Stimulated activated CD4-positive, alpha-beta T cell treated with anti-CD3 and anti-CD28 coated beads, Interleukin-1b, Interleukin-23, amount 100 ng/mL, for 48 hours (primary cell): ENCODE measurements at regions not wholly inside any gene's neighbourhood (a gene's known extent, or its start where the extent isn't known, plus 50 kb on each side); places are given as distances from the start of the nearest gene placed in this dataset.
"Not testable (repeated sequence)": the region's sequence is repeated elsewhere in the genome, so short reads cannot be mapped to it uniquely, and the experiment has no call there.

ENCODE experiments used
- DNase-seq: peaks from one replicate; pipeline ENCODE4 v3.0.0-alpha.2; 2020

DNA sequence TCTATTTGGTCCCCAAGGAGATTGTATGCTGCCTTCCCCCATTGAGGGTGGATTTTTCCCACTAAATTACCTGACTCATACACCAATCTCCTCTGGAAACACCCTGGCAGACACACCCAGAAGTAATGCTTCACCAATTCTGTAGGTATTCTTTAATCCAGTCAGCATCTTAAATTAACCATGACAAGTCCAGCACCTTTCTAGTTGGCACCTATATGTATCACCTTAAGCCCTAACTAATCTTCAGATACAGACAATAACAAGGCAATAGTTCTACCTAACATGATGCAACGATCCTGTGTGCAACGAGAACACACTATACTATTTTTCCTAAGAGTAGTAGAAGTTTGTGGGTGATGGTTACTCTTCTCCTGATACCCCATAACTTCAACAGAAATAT lies 473.3 kb upstream of the NPAP1 start:
- not testable (repeated sequence) for DNase-seq

DNA sequence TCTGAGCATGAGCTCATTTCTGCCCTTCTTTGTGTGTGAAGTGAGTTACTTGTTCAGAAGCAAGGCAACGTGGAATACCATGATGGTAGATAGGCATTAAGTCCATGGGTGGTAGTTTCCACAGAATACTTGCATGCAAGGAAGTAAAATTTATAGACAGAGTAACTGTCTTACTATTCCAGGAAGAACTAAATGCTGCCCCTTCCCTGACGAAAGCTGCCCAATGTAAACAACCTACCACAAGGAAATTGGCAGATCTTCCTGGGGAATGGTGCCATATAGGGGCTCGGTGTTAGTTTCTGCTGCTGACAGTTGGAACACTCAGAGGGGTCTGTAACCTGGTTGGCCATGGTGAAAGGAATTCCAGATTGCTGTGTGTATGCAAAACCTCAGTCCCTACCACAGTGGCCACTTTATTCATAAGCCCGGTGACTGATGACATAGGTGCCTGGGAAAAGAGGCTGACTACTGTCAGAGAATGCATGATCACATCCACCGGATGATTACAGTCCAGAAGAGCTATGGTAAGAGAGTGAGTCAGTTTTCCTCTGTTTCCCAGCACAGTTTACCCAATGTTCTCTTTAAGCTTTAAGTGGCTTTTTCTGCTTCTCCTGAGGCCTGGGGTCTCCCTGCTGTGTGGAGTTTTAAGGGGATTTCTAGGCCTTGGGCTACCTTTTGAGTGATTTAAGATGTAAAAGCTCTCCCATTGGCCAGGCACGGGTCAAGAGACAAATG lies 463.7 kb upstream of the NPAP1 start:
- not testable (repeated sequence) for DNase-seq

DNA sequence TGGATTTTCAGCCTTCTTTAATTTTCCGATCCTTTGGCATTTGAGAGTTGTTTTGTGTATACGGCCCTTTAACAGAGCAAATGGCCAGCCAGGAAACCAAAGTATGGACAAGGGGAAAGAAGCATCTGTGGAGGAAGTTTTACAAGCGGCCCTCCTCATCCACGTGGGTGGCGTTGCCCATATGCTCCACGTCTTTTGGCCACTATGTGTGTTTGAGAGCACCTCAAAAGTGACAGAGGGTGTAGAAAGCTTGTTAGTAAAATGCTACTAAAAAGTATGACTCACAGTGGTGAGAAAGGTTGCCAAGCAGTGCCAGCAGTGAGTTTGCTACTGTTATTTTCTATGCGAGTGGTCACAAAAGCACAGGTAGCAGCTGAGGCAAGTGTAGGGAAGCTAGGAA lies 451.8 kb upstream of the NPAP1 start:
- no peak for DNase-seq

DNA sequence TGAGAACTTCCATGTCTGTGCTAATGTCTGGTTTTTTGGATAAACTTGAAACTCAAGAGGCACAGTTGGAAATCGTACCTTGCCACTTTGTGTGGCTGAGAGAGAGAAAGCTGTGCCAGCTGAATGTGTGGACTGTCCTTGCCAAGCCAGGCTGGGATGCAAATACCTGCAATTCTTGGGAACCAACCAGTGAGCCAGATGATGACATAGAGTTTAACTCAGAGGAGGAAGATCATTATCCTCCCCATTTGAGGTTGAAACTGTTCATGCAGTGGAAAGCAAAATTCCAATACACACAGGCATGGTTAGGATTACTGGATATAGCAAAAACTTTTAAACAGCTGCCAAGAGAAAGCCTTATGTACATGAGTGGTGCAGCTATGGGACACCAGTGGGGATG lies 451.4 kb upstream of the NPAP1 start:
- DNase-seq = no peak

DNA sequence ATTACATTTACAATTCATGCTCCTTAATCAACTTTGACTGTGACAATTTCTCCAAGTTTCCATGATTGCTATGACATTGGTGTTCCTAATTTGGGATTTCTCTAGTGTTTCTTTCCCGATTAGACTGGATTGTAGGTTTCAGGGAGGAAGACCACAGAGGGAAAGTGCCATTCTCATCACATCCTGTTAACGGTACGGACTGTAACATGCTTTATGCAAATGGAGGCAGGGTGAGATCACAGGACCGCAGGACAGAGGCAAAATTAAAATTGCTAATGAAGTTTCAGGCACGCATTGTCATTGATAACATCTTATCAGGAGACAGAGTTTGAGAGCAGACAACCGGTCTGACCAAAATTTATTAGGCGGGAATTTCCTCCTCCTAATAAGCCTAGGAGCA lies 446.7 kb upstream of the NPAP1 start:
- DNase-seq = not testable (repeated sequence)

DNA sequence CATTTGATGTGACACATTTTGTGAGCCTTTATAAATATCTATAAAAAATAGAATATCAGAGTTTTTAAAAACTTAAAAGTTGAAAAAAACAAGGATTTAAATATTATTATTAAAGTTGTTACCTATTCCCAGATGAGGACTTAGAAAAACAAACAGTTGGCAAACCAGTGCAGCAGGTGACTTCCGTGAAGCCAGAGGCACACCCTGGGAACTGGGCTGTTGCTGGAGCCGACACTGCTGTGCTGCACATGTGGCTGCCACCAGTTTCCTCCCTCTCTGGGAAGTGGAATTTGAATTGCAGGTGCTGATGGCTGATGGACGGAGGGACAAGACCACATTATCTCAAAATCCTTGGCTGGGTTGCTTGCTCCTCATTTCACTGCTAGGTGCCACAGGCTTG lies 442.4 kb upstream of the NPAP1 start:
- not testable (repeated sequence) for DNase-seq

DNA sequence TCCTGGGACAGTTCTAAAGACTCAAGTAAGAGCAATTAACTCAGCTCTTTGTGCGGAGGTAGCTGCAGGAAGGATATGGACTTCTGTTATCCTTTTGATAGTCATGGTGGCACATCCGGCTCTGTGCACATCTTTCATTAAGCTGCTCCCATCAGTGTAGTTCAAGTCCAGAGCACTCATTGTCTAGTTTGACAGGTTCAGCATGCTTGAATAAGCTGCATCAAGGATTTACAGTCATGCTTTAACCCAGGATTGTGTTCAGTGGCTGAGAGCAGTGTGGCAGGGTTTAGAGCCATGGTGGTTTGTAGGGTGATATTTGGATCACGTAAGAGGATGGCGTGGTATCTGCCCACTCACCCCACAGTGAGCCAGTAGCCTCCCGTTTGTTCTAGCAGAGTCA lies 435.0 kb upstream of the NPAP1 start:
- DNase-seq = not testable (repeated sequence)

DNA sequence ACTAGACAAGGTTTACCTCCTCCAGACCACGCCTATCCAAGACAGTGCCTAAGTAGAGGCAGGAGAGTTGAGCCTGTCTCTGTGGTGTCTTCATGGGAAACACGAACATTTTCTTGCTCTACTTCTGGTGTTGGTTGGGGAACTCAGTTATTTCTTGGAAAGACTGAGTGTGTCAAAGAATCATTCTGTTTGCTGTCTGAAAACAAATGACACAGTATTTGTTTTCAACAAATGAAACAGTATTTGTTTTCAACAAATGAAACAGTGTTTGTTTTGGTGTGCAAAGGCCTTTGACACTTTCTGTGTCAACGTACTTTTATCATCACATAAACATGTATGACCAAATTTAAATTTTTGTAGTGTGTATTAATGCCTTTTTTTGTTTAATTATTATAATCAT lies 416.5 kb upstream of the NPAP1 start:
- DNase-seq = not testable (repeated sequence)

DNA sequence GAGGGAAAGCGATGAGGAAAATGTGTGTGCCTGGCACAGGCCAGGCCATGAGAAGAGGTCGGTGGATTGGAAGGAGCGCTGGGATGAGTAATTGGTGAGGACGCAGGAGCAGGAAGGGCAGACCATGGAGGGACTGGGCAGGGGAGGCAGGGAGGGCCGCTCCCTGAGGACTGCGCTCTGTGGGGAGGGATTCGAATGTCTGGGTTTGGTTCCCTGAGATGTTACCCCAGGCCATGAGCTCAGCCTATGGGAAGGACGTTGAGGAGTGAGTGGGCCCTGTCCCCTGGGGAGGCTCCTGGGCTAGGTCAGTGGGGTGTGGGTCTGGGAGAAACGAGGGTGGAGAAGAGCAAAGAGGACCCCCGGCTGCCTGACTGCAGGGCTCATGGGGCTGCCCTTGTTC lies 415.2 kb upstream of the NPAP1 start:
- DNase-seq = not testable (repeated sequence)

DNA sequence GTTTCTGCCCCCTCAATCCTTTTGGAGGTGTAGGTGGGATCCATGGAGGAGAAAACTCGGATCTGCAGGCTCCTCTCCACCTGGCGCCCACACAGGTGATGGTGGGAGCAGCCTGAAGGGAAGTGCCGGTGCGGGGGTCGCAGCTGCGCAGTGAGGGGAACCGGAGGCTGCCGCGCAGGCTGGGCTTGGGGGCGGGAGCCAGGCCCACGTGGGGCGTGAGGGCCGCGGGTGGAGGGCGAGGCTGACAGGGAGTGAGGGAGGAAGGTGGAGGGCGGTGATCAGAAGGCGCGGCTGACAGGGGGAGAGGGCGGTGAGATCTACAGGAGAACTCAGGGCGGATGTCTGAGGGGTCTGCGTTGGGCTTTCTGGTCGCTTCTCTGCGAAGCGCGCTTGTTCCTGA lies 414.7 kb upstream of the NPAP1 start:
- not testable (repeated sequence) for DNase-seq

DNA sequence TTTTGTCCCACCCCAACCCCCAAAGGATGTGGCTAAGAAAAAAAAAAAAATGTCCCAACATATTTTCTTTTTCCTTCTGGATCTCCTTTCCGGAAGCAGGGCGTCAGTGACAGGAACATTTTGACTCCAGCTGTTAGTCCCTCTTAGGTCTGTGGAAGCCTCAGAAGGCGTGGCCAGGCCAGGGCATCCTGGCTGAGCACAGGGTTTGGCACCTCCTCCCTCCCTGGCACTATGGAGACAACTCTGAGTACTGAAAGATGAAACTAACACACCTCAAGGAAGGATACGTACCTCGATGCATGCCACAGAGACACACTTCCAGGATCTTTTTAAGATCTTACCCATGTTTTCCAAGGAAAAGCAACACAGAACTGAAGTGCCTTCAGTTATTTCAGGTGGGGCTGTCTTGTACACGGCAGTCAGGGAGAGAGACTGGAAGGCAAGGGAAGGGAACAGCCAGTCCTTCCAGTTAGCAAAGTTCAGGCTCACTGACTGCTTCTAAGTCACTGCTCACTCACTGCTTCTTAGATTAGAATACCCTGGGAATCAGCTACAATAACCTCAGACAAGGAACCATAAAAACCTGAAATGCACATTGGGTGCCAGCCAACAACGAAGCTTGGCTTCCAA lies 406.9 kb upstream of the NPAP1 start:
- DNase-seq = not testable (repeated sequence)

DNA sequence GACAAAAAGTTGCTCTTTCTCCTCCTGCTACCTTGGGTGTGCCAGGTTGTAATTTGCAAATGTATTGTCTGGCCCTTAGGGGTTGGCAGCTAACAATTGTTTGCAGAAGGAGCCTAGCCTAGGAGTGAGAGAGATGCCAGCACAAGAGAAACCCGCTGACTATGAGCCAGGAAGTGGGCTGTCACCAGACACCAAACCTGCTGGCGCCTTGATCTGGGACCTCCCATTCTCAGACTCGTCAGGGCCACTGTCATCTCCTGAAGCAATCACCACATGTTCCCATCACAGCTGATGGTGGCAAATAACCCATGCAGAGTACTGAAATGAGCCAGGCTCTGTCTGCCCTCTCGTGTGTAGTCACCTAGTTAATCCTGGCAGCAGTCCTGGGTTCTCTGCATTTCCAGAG lies 406.4 kb upstream of the NPAP1 start:
- no peak for DNase-seq

DNA sequence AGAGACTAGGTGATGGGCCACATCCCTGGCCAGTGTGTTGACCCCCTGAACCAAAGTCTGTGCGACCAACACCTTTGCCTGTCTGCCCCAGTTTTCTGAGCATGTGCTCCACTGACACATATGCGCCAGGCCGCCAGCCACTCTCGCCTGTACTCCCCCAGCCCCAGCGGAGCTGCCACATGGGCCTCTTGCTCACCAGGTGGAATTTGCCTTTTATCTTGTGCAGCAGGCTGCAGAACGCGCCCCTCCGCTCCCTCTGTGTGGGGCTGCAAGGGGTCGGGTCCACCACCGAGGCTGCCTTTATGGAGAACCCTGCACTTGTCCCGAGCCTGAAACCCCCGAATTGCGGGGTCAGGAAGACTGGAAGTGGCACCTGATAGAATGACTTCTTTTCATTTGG lies 405.7 kb upstream of the NPAP1 start:
- no peak for DNase-seq

DNA sequence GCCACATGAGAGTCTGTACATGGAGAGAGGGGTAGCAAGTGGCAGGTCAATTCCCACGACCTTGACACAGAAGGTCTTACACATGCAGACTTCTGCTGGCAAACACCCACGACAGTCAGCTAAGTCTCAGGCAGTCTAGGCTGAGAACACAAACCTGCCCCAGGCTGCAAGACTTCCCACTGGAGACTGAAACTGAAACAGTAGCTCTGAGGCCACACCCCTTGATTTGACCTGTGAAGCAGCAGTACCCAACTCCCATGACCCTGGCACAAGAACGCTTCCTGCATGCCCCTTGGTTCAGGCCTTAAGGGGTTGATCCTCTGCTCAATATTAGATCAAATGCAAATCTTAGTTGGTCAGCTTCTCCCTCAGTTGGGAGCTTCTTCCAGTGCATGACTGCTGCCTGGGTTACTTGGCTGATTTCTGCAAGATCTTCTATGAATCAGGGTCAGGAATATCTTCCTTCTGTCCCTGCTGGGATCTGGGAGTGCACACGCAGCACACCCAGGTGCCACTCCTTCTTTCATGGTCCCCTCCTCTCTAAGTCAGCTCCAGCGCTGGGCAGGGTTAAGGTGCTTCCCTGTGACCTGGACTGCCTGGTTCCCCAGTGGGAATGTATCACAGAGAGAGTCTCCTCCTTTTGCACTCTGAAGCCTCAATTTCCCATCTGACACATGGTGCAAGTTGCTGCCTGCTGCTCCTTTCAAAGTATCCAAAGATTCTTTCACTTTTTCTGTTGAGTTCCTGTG lies 403.9 kb upstream of the NPAP1 start:
- DNase-seq = not testable (repeated sequence)

DNA sequence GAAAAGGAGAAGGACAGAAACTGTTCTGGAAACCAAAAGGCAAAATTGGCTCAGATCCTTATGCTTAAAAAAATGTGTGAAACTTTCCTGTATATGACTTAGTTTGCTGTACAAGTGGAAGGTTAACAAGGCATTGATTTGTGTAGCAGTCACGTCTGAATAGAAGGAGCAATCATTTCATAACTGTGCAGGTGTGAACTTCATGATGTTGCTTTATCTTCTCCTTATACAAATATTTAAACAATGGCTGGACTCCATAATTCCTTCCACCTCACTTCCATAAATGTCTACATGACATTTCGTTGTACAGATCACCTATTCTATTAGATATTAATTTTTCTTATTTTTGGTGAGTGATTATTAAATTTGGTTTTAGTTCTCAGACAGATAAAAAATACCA lies 382.7 kb upstream of the NPAP1 start:
- no peak for DNase-seq

DNA sequence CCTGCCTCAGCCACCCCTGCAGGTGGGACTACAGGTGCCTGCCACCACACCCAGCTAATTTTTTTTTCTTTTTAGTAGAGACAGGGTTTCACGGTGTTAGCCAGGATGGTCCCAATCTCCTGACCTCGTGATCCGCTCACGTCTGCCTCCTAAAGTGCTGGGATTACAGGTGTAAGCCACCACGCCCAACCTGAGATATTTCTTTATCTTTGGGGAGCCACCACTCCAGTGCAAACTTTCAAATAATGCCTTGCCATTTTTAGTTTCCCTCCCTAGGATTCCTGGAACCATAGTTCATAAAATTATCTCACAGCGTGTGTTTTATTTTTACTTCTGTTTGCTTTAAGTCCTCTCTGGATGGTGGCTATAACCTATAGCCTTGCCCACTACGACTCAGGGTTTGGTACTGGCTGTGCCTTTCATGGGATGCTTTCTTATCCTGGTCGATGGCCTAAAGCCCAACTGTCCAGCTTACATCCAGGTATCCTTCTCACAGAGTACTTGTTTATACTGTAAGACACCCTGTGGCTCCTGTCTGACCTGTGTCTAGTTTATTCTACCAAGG lies 374.7 kb upstream of the NPAP1 start:
- DNase-seq = not testable (repeated sequence)

DNA sequence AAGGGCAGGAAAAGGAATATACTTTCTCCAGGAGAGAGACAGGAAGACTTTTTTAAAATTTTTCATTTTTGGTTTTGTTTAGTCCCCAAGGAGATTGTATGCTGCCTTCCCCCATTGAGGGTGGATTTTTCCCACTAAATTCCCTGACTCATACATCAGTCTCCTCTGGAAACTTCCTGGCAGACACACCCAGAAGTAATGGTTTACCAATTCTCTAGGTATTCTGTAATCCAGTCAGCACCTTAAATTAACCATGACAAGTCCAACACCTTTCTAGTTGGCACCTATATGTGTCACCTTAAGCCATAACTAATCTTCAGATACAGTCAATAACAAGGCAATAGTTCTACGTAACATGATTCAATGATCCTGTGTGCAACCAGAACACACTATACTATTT lies 373.6 kb upstream of the NPAP1 start:
- DNase-seq = not testable (repeated sequence)

DNA sequence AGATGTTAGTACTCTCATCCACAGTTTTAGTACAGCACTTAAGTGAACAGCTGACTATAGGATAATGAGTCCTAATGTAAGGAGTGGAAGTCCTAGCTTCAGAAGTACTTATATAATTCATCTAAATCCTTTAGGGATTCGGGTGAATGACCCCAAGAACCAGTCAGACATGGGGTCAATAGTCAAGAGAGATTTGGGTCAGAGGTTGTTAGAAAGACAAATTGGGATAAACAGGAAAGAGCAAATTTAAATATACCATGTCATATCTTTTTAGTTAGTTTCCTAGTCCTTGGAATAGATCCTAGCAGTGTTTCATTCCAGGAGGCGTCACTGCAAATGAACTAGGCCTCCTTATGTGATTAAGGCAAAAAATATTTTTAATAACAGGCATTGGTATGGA lies 370.8 kb upstream of the NPAP1 start:
- DNase-seq = not testable (repeated sequence)

DNA sequence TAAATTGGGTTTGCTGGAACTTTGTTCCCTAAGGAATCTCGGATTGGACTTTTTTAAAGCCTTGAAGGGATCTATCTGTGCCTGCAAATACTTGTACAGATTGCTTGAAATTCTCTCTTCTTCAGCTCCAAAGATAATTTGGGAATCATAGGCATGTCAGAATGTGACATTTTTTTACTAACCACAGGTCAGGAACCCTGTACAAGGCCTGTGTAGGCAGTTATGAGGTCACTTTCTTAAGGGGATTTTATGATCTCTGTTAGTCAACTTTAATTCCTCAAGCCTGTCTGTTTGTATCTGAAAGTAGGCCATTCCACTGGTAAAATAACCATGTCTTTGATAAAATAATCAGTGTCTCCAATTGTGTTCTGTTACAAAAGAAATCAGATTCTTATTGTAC lies 369.9 kb upstream of the NPAP1 start:
- not testable (repeated sequence) for DNase-seq

DNA sequence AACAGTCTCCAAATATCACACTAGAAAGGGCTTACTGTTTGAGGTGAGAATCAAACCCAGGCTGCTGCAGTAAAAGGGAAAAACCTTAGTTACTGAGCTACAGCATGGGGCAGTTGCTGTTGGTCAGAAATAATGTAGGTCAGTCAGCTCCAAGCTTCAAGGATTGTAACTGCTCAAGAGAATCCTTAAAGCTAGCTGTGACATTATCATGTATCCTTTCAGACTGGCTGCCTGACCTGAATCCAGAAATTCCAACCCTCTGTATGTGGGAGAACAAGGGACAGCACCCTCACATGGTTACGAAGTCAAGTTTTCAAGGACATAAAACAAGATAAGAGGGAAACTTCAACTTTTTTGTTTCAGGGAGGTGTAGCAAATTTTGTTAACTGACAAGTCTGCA lies 365.9 kb upstream of the NPAP1 start:
- DNase-seq = not testable (repeated sequence)

DNA sequence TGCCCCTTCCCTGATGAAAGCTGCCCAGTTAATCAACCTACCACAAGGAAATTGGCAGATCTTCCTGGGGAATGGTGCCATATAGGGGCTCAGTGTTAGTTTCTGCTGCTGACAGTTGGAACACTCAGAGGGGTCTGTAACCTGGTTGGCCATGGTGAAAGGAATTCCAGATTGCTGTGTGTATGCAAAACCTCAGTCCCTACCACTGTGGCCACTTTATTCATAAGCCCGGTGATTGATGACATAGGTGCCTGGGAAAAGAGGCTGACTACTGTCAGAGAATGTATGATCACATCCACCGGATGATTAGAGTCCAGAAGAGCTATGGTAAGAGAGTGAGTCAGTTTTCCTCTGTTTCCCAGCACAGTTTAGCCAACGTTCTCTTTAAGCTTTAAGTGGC lies 363.9 kb upstream of the NPAP1 start:
- DNase-seq = not testable (repeated sequence)

DNA sequence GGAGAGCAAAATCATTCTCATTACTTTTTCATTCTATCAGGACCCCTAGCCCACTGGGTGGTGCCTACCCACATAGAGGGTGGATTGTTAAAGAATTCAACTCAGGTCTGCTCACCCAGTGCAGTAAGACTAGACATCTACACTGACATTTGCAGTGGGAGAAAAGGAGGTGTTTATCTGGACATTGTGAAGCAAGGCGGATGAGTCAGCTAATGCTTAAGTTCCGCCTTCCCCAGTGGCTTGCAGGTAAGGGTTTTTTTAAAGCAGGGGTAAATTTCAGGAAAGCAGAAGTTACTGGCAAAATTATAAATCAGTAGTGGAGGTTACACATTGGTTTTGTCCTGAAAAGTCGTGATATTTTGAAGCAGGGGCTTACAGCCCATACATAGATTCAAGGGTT lies 359.2 kb upstream of the NPAP1 start:
- DNase-seq = not testable (repeated sequence)

DNA sequence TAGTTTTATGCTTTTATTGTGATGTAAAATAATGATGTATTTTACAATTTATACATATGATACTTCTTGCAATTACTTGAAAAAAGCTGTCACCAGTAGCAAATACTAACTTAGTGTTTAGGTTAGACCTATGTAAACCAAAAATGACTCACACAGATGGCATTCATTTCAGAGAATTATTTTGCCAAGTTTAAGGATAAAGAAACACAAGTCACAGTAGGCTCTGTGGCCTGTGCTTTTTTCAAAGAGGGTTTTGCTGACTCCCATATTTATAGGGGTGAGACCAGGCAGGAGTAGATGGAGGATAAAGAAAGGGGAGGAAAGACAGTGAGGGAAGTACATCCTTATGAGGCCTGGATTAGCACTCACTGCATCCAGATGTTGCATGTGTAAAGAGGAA lies 356.6 kb upstream of the NPAP1 start:
- DNase-seq = no peak

DNA sequence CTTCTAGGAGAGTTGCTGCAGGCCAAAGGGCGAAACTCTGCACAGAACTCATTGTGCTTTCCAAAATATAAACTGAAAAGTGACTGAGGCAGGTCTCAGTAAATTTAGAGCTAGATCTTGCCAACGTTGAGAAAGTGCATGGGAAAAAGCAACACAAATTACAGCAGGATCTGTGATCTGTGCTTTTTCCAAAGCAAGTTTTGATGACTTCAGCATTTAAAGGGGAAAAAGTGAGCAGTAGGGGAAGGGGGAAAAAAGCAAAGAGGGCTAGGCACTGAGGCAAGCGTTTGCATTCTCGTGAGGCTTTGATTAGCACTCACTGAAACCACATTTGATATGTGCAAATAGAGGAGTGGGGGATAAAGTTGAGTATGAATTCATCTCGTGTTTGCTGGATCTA lies 351.5 kb upstream of the NPAP1 start:
- not testable (repeated sequence) for DNase-seq
